ENCODE measurements at regions not wholly inside any gene's neighbourhood (a gene's known extent, or its start where the extent isn't known, plus 50 kb on each side); places are given as distances from the start of the nearest gene placed in this dataset.

DNA sequence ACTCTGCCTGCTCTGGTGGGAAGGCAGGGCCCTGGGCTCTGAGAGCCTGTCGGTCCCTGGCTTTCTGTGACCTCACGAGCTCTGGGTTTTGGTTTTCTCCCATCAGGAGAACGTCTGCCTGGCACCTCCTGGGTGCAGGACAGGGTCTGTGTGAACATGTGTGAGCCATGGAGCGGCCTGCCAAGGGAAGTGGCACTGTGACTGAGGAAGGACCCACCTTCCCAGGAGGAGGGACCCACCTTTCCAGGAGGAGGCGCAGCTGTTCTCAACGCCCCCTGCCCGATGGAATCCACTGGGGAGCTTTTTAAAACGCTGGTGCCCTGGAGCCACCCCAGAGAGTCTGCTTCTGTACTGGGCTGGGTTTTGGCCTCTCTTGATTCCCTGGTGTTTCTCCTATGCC, 168.7 kb downstream of the GLI2 start:
- no peak for DNase-seq

- no peak for DNase-seq
These were observed 169.2 kb downstream of the GLI2 start for GRCh38 chr2:120904830-120905234.

GRCh38 chr2:120905298-120905697, 169.6 kb downstream of the GLI2 start:
- no peak for DNase-seq

DNA sequence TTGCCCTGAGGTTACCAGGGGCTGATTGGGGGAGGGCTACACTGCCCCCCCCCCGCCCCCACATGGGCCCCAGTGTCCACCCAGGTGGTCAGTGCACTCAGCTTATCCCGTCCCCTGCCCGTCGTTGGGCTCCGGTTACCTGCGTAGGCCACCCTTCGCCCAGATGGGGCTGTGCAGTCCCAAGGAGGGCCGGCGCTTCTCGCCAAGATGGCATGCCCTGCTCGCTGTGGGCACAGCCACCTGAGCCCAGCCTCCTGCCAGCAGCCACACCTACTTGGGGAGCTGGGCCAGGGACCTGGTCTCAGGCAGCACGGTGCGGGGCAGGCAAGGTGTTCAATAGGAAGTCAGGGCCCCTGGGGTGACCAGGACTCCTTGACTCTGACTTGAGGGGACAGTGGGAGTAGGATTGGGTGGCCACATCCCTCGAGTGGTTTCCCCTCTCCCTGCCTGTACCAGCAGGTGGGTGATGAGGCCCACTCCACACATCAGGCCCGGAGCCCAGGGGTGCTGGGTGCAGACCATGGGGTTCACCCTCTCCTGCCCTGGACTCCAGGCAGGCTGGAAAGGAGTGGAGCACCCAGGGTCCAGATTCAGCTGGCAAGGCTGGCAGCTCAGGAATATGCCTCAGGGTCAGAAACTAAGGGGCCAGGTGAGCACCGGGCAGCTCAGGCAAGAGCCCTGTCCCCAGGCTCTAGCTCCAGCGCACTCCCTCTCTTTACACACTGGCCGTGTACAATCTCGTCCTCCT, 170.3 kb downstream of the GLI2 start:
- no peak for DNase-seq

- no peak for DNase-seq
These were observed 171.2 kb downstream of the GLI2 start for GRCh38 chr2:120906914-120907313.

GRCh38 chr2:120907822-120908221, 172.2 kb downstream of the GLI2 start:
- DNase-seq = no peak

DNA sequence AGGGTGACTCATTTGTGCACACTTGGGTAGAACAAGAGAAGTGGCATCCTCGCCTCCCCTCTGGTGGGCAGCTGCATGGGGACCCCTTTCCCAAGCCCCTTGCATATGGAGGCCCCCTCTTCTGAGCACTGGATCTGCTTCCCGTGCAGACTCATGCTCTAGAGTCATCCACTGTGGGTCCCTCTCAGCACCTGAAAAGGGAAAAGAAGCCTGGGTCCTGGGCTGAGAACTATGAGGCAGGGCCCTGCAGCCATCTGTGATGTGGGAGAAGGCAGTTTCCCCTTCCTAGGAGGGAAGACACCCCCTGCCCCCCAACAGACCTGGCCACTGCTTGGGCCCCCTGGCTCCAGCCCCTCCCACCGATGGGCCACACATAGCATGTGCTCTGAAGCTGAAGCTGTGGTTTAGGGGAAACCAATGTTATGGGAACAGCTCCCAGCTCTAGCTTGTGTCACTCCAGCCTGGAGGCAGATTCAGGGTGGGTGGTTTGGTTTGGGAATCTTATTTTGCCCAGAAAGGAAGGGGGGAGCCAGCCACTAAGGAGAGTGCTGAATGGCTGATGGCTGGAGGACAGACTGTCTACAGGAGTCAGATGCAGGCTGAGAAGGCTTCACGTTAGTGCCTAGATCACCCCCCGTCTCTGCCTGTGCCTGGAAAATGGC, 172.8 kb downstream of the GLI2 start:
- DNase-seq = no peak

GRCh38 chr2:120909102-120909501, 173.4 kb downstream of the GLI2 start:
- DNase-seq = no peak

DNA sequence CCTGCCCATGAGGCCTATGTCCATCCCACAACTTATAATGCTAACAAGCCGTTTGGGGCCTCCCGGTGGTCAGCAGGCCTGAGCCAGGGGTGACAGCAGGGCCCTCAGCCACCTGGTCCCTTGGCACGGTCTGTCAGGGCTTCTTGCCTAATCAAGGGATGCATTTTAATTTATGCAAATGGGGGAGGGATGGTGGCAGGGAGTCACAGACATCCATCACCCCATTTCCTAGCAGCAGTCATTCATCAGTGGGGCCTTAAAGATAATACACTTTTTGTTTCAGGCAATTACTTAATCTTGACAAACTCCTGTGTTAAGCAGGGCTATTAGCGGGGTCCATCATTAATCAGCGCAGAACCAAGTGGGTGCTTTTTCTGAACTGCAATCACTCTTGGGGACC, 174.5 kb downstream of the GLI2 start:
- no peak for DNase-seq

DNA sequence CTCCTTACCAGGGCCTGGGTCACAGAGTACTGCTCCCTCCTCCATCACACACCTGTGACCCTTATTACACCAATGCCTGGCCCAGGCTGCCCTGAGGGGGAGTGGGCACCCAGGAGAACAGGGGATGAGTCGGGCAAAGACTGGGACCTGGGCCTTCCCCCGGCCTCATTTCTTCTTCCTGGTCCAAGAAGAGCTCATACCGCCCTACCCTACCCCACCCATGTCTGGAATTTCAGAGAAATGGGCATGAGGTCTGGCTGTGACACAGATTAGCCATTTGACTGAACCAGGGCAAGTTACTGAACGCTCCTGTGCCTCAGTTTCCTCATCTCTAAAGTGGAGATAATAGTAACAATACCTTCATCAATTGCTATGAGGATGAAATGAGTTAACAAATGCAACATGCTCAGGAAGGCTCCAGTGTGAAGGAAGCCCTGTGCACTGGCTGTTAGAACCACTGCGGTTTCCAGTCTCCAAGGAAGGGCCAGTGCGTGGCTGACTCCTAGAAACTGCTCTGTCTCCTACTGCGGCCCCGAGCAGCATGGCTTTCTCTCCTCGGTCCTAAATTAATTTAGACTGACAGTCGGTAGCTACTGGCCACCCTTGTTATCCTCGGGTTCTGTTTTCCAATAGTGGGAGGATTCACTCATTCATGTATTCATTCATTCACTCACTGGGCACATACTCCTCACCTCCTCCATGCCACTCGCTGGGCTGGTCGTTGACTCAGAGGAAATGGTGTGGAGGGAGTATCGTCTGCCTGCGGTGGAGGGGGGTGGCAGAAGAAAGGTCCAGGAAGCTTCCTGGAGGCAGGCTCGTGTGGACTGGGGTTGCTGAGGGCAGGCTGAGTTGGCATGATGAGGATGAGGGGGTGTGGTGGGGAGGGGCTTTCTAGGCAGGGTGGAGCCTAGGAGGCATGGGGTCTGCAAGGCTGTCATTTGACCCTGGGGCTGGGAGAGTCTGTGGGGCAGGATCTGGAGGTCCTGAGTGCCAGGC, 175.6 kb downstream of the GLI2 start:
- DNase-seq = no peak

- DNase-seq = no peak
These were observed 176.7 kb downstream of the GLI2 start for GRCh38 chr2:120912101-120912985.

GRCh38 chr2:120913972-120914838, 178.5 kb downstream of the GLI2 start:
- DNase-seq = no peak

- DNase-seq = no peak
These were observed 179.3 kb downstream of the GLI2 start for GRCh38 chr2:120914839-120915521.

DNA sequence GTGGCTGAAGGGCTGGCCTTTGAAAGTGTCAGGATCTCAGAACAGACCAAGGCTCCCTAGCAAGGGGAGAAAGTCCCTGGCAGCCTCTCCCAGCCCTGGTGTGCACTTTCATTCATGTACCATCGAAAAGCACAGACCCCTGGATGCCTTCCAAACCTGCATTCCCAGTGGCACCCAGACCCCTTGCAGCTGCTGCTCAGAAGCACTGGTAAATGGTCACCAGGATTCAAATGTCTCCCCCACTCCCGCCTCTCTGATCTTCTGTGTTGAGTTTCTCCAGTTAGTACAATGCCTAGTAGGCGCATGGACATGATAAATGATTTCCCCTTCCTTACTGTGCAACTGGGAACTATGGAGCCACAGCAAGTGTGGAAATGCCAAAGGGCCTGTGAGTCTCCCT, 180.0 kb downstream of the GLI2 start:
- no peak for DNase-seq

DNA sequence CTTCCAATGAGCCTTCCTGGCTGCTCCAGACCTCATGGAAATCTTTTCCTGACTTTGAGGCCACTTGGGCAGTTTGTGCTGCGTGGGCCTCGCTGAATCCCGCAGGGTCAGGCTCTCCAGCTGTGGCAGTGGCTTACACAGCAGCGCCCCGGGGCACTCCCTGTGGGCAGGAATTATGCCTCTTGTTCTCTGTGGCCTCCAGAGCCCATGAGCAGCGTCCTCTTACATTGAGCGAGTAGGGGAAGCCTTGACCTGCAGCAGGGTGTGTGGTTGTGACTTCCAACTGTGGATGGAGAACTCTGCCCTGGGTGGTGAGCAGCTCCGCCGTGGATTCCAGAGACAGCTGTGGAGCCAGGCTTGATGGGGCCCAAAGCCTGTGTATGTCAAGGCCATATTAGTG, 180.8 kb downstream of the GLI2 start:
- no peak for DNase-seq

GRCh38 chr2:120917886-120918285, 182.2 kb downstream of the GLI2 start:
- DNase-seq = no peak

DNA sequence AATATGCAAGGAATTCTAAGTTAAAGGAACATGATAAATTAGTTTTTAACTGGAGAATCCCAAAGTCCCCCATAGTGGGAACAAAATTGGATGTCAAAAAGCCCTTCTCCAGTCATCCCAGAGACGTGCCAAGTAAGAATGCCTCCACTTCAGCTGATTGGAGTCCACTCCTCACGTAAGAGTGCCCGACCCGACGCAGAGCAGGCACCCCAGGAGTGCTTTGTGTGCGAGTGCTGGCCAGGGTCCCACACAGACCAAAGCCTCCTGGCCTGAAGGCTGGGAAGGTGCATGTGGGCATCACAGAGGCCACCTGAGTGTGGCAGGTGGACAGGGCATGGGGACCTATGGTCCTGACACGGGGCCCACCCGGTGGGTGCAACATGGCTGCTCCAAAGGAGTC, 183.5 kb downstream of the GLI2 start:
- no peak for DNase-seq

DNA sequence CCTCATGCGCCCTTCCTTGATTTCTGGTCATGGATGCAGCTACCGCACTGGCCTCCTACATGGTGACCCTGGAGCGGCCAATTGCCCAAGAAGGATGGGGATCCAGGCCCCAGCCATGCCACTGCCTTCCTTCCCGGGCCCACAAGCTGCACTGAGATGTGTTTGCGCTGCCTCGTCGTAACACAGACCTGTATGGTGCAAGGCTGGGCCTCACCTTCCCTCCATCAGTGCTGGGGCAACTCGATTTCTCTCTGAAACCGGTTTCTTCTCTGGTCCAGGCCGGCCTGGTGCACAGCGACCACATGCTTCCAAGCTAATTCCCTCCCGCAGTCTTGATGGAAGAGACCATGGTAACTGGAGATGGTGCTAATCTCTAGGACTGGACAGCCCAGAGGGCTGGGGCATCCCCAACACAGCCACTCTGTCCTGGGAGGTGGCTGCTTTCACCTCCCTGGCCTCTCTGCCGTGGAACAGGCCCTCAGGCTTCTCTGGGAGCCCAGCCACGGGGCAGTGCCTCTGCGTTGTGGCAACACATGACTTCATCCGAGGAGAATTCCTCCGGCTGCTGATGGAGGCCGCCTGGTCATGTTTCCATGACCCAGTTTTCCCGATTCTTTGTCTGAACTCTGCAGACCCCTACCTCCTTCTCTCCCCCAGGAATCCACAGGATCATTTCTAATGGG, 184.2 kb downstream of the GLI2 start:
- DNase-seq = no peak

DNA sequence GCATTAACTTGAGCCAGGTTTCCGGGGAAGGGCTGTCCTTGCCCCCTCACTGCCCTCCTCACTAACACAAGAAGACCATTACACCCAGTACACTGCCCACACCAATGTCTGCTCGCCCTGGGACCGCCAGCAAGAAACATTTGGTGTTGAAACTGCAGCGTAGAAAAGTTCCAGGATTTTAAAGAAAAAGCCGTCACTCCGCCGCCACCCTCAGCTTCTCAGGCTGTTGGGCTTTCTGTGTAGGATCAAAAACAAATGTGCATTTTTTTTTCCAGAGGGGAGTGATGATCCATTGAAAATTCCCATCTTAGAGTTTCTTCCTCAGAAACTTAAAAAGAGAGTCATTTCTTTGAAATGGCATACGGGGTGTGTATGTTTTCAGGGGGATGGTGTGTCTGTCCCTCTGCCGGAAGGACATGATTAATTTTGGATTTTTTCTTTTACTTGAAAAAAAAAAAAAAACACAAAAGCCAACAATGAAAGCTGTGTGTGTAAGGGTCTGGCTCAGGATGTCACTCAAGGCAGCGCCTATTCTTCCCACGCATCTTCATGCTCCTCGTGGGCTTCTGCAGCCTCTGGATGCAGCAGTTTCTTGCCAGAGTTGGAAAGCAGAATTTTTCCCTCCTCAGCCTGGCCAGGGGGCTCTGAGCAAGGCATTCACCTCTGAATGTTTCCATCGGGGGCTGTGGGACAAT, 184.9 kb downstream of the GLI2 start:
- no peak for DNase-seq

DNA sequence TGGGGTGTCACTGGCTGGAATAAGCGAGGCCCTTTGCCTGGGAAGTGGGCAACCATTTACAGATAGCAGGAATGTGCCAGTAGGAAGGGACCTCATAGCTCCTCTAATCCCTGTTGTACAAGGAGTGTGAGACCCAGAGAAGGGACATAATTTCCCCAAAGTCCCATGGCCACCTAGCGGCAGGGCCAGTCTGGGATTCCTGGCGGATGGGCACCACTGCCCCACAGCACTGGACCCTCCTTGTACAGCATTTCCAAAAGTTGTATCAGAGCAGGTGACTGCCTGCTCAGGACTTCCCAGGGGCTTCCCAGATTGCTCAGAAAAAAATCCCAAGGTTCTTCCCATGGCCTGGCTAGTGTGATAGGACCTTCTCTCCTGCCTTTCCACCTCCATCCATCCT, 185.8 kb downstream of the GLI2 start:
- no peak for DNase-seq
